Keratinocyte (primary cell): ENCODE measurements at regions not wholly inside any gene's neighbourhood (a gene's known extent, or its start where the extent isn't known, plus 50 kb on each side); places are given as distances from the start of the nearest gene placed in this dataset.

Experiments used
- DNase-seq: peaks from one replicate; pipeline ENCODE4 v3.0.0-alpha.2; 2011; ENCODE audit warnings: low read depth, missing footprints, low spot score
- FAIRE-seq: peaks from 2 replicates; lab custom pipeline; 2011; peaks lifted over from hg19 to GRCh38; lab: Jason Lieb, UNC
- H2AFZ ChIP-seq: 2 replicates; pipeline ENCODE4 v1.6.0; 2012; ENCODE audit warnings: low read length, control low read depth, inconsistent platforms; ENCODE audit not compliant: control insufficient read depth
- H3K27ac ChIP-seq: 2 replicates; pipeline ENCODE4 v1.5.1; 2011; ENCODE audit warnings: low read length; ENCODE audit not compliant: control insufficient read depth, insufficient read depth
- H3K27me3 ChIP-seq: 3 replicates; pipeline ENCODE4 v1.6.0; 2011; ENCODE audit warnings: low read length; ENCODE audit not compliant: control insufficient read depth, insufficient read depth; ENCODE audit errors: extremely low read depth
- H3K36me3 ChIP-seq, 2 experiments: 2 replicates in 1 of 2; 3 replicates in 1 of 2; pipeline ENCODE4 v1.5.1; 2011; ENCODE audit warnings: low read length in 2 of 2, mild to moderate bottlenecking in 1 of 2; ENCODE audit not compliant: control insufficient read depth in 2 of 2, insufficient read depth in 2 of 2; ENCODE audit errors: extremely low read depth in 1 of 2
- H3K4me1 ChIP-seq: 3 replicates; pipeline ENCODE4 v1.5.1; 2011; ENCODE audit warnings: low read length; ENCODE audit not compliant: control insufficient read depth, insufficient read depth; ENCODE audit errors: extremely low read depth
- H3K4me2 ChIP-seq: 3 replicates; pipeline ENCODE4 v1.6.0; 2011; ENCODE audit warnings: low read depth, low read length; ENCODE audit not compliant: control insufficient read depth, insufficient read depth; ENCODE audit errors: extremely low read depth
- H3K4me3 ChIP-seq, 3 experiments: fragments of 200-600 bp in 1 of 3; sonication (generic) in 1 of 3; 2 replicates in 2 of 3; 3 replicates in 1 of 3; pipeline ENCODE4 v1.5.1; 2011 to 2016; ENCODE audit warnings: low read length in 3 of 3, mild to moderate bottlenecking in 3 of 3, control low read depth in 2 of 3, inconsistent platforms in 1 of 3, low read depth in 1 of 3, mixed read lengths in 1 of 3, mixed run types in 1 of 3, moderate library complexity in 1 of 3; ENCODE audit not compliant: control insufficient read depth in 2 of 3, insufficient read depth in 2 of 3; ENCODE audit errors: extremely low read depth in 1 of 3
- H3K79me2 ChIP-seq: 2 replicates; pipeline ENCODE4 v1.6.0; 2012; ENCODE audit warnings: low read length; ENCODE audit not compliant: control insufficient read depth, insufficient read depth
- H3K9ac ChIP-seq: 3 replicates; pipeline ENCODE4 v1.6.0; 2011; ENCODE audit warnings: low read length; ENCODE audit not compliant: control insufficient read depth, insufficient read depth; ENCODE audit errors: extremely low read depth
- H3K9me1 ChIP-seq: 3 replicates; pipeline ENCODE4 v1.6.0; 2011; ENCODE audit warnings: low read length; ENCODE audit not compliant: control insufficient read depth, insufficient read depth; ENCODE audit errors: extremely low read depth
- H3K9me3 ChIP-seq: 2 replicates; pipeline ENCODE4 v1.5.1; 2012; ENCODE audit warnings: low read depth, low read length; ENCODE audit not compliant: control insufficient read depth
- H4K20me1 ChIP-seq: 3 replicates; pipeline ENCODE4 v1.6.0; 2011; ENCODE audit warnings: low read length; ENCODE audit not compliant: control insufficient read depth, insufficient read depth; ENCODE audit errors: extremely low read depth
- EZH2 ChIP-seq: IDR thresholded peaks from one replicate; pipeline ENCODE4 v1.6.1; 2012; ENCODE audit warnings: inconsistent platforms, mild to moderate bottlenecking, low read length, moderate library complexity
- dilution Hi-C: fragments of 300-500 bp; cut with MboI; formaldehyde crosslinking; loops from one replicate; pipeline ENCODE4 v1.7.0; 2020; ENCODE audit warnings: low sequenced_read_pairs; ENCODE audit not compliant: extremely low pct_ligation_motif_present
- TF ChIP-seq, protein P1 (sequence below), 3 experiments: IDR thresholded peaks in 1 of 3; conservative IDR thresholded peaks in 1 of 3; optimal IDR thresholded peaks in 1 of 3; 2 replicates in 2 of 3; 3 replicates in 1 of 3; pipeline versions ENCODE3 to v1.5.1; 2011; ENCODE audit warnings: low read length in 3 of 3, mild to moderate bottlenecking in 3 of 3, moderate library complexity in 2 of 3, control low read depth in 1 of 3, inconsistent platforms in 1 of 3; ENCODE audit not compliant: insufficient read depth in 2 of 3; ENCODE audit errors: extremely low read depth in 1 of 3

DNA sequence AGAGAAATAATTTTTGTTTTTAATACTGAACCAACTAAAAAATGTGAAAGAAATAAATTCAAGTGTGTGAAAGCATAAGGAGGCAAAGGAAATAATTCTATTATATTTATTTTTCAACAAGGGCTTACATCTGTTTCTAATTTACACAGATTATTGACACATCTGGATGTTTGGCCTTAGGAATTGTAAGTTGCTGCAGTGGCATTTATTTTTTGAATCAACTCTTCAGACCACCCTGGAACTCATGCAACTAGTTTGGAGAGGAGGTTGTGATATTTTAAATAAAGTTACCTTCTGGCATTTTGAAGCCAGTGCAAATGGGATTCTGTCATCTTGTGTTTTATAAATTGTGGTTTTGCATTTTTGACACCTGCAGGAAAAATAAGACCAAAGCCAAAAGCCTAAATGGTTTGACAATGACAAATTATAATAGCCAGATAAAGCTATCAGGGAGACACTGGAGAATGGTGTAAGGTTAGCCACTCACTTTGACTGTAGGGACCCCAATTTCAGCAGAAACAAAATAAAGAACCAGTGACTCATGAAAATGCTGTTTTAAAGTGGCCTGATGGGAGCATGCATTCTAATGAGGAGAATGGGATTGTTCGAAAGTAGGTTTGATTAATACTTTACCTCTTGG, 192.9 kb downstream of the KLF5 start:
- TF ChIP-seq EZH2, result no peak
- TF ChIP-seq, protein P1, sequence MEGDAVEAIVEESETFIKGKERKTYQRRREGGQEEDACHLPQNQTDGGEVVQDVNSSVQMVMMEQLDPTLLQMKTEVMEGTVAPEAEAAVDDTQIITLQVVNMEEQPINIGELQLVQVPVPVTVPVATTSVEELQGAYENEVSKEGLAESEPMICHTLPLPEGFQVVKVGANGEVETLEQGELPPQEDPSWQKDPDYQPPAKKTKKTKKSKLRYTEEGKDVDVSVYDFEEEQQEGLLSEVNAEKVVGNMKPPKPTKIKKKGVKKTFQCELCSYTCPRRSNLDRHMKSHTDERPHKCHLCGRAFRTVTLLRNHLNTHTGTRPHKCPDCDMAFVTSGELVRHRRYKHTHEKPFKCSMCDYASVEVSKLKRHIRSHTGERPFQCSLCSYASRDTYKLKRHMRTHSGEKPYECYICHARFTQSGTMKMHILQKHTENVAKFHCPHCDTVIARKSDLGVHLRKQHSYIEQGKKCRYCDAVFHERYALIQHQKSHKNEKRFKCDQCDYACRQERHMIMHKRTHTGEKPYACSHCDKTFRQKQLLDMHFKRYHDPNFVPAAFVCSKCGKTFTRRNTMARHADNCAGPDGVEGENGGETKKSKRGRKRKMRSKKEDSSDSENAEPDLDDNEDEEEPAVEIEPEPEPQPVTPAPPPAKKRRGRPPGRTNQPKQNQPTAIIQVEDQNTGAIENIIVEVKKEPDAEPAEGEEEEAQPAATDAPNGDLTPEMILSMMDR (optimal IDR thresholded peaks at IDR 0.05 in 1 of 3, IDR thresholded peaks at IDR 0.05 in 1 of 3, conservative IDR thresholded peaks at IDR 0.05 in 1 of 3; ENCODE audit: extremely low read depth in 1 of 3, insufficient read depth in 2 of 3, low read length in 3 of 3), result no peak

DNA sequence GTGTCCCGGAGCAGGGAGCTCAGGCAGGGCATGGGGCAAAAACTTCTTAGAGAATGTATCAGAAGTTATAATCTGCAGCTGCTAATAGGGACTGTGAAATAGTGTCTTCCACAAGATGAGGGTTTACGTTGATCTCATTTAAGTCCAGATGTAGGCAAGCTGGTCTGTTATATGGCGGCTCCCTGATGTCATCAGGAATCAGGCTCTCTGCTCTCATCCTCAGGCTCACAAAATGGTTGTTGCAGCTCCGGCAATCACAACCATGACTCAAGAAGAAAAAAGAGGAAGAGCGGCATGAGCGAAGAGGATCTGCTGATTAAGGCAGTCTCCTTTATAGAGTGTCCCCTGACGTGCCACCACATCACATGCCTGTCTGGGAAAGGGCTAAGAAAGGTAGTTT, 191.3 kb downstream of the KLF5 start:
- no peak for FAIRE-seq
- Histone ChIP-seq H4K20me1 (no peaks in the 10 kb centered on the region), H3K9me3 (no peaks in the 10 kb centered on the region), H3K36me3 (no peaks in the 10 kb centered on the region), H3K9ac (no peak overlapping the region), H3K27ac (no peak overlapping the region), H3K27me3 (no peaks in the 10 kb centered on the region), H2AFZ (no peak overlapping the region), H3K4me3 (no peak overlapping the region), H3K79me2 (no peaks in the 10 kb centered on the region), H3K4me2 (no peak overlapping the region), H3K4me1 (peaks cover 31% of the 10 kb centered on the region), H3K9me1 (no peaks in the 10 kb centered on the region)
- dilution Hi-C loops, result no loop called here
- TF ChIP-seq, protein P1 (optimal IDR thresholded peaks at IDR 0.05 in 1 of 3, IDR thresholded peaks at IDR 0.05 in 1 of 3, conservative IDR thresholded peaks at IDR 0.05 in 1 of 3; ENCODE audit: extremely low read depth in 1 of 3, insufficient read depth in 2 of 3, low read length in 3 of 3), result no peak
- no peak for TF ChIP-seq EZH2
- DNase-seq, result no peak

More for the DNA sequence above, 192.9 kb downstream of the KLF5 start:
- no peak overlapping the region for H3K9ac ChIP-seq
- DNase-seq (no peak), FAIRE-seq (no peak)
- H3K27ac ChIP-seq, result no peak overlapping the region
- H3K4me1 ChIP-seq, result peaks cover 30% of the 10 kb centered on the region
- H3K79me2 ChIP-seq, result no peaks in the 10 kb centered on the region
- no peak overlapping the region for H3K4me2 ChIP-seq
- no peak overlapping the region for H2AFZ ChIP-seq
- H3K4me3 ChIP-seq, result no peak overlapping the region
- H3K9me1 ChIP-seq, result no peaks in the 10 kb centered on the region
- H3K36me3 ChIP-seq, result no peaks in the 10 kb centered on the region
- H3K27me3 ChIP-seq, result no peaks in the 10 kb centered on the region
- dilution Hi-C loops, result no loop called here
- no peaks in the 10 kb centered on the region for H4K20me1 ChIP-seq
- no peaks in the 10 kb centered on the region for H3K9me3 ChIP-seq
